ENCODE measurements at regions not wholly inside any gene's neighbourhood (a gene's known extent, or its start where the extent isn't known, plus 50 kb on each side); places are given as distances from the start of the nearest gene placed in this dataset.

DNA sequence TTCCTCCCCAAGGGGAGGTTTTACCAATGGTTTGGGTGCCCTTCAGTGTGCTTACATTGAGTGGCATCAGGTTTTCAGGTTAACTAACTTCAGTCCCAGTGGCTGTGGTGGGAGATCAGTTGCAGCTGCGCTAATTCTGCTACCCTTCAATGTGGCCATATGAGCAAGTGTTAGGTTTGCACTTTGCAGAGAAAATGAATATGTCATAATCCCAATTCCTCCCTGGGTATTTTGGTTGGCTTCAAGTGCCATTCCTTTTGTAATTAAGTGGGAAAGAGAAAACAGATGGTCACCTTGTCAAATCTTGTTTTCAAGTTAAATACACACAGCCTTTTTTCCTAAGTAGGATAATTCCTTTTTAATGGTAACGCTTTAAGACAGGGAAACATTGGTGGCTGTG is 236.2 kb downstream of the TLE4 start:
- no peak overlapping the region for H3K4me3 Mint-ChIP-seq (ENCODE audit: unreplicated experiment)
- H3K27ac Mint-ChIP-seq (ENCODE audit: unreplicated experiment) = no peak overlapping the region
- H3K27me3 Mint-ChIP-seq (ENCODE audit: low read depth) = no peaks in the 10 kb centered on the region
- H3K36me3 Mint-ChIP-seq (ENCODE audit: low read depth) = no peaks in the 10 kb centered on the region
- no peak for DNase-seq (ENCODE audit: low spot score)
- no peaks in the 10 kb centered on the region for H3K9me3 Mint-ChIP-seq (ENCODE audit: low read depth)
- TF ChIP-seq, protein P1, sequence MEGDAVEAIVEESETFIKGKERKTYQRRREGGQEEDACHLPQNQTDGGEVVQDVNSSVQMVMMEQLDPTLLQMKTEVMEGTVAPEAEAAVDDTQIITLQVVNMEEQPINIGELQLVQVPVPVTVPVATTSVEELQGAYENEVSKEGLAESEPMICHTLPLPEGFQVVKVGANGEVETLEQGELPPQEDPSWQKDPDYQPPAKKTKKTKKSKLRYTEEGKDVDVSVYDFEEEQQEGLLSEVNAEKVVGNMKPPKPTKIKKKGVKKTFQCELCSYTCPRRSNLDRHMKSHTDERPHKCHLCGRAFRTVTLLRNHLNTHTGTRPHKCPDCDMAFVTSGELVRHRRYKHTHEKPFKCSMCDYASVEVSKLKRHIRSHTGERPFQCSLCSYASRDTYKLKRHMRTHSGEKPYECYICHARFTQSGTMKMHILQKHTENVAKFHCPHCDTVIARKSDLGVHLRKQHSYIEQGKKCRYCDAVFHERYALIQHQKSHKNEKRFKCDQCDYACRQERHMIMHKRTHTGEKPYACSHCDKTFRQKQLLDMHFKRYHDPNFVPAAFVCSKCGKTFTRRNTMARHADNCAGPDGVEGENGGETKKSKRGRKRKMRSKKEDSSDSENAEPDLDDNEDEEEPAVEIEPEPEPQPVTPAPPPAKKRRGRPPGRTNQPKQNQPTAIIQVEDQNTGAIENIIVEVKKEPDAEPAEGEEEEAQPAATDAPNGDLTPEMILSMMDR (IDR thresholded peaks at IDR 0.05) = no peak
- H3K4me1 Mint-ChIP-seq (ENCODE audit: low read depth) = peaks cover 41% of the 10 kb centered on the region

DNA sequence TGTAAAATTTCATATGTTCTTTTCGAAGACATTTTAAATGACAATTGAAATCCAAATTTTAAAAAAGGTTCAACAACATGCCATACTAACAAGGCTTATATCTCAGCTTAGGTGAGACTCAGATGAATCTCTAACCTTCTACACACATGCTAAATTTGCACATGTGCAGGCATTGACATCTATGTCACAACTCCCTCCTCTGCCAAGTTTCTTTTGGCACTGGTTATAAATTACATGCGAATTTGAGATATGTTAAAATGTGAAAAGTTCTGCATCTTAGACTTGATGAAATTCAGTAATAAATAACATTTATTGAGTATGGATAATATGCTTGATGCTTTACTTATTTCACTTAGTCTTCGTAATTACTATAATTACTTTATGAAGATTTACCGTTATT is 234.3 kb downstream of the TLE4 start:
- Mint-ChIP-seq H3K27ac (ENCODE audit: unreplicated experiment) (no peak overlapping the region), H3K4me3 (ENCODE audit: unreplicated experiment) (no peak overlapping the region), H3K27me3 (ENCODE audit: low read depth) (no peaks in the 10 kb centered on the region), H3K4me1 (ENCODE audit: low read depth) (peaks cover 37% of the 10 kb centered on the region), H3K36me3 (ENCODE audit: low read depth) (no peaks in the 10 kb centered on the region), H3K9me3 (ENCODE audit: low read depth) (no peaks in the 10 kb centered on the region)
- DNase-seq (ENCODE audit: low spot score) = no peak
- TF ChIP-seq, protein P1 (IDR thresholded peaks at IDR 0.05) = no peak

DNA sequence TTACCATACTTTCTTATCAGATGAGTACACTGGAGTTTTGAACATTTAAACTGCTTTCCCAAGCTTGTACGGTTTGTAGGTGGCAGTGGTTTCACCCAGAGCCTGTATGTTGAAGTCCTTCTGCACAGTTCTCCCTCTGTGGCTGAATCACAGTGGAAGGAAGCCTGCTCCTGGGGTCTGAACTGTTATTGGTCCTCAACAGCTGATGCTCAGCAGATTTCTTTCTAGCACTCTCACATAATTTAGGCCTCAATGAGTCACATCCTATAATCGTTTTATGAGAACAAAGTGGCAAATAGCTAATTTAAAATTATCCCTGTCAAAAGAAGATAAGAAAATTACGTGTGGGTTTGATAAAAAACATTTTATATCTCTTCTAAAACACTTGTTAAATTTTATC is 229.7 kb downstream of the TLE4 start:
- Mint-ChIP-seq H3K4me1 (ENCODE audit: low read depth) (peaks cover 26% of the 10 kb centered on the region), H3K9me3 (ENCODE audit: low read depth) (no peaks in the 10 kb centered on the region), H3K4me3 (ENCODE audit: unreplicated experiment) (no peak overlapping the region), H3K27me3 (ENCODE audit: low read depth) (no peaks in the 10 kb centered on the region), H3K27ac (ENCODE audit: unreplicated experiment) (no peak overlapping the region), H3K36me3 (ENCODE audit: low read depth) (no peaks in the 10 kb centered on the region)
- TF ChIP-seq, protein P1 (IDR thresholded peaks at IDR 0.05) = no peak
- no peak for DNase-seq (ENCODE audit: low spot score)

DNA sequence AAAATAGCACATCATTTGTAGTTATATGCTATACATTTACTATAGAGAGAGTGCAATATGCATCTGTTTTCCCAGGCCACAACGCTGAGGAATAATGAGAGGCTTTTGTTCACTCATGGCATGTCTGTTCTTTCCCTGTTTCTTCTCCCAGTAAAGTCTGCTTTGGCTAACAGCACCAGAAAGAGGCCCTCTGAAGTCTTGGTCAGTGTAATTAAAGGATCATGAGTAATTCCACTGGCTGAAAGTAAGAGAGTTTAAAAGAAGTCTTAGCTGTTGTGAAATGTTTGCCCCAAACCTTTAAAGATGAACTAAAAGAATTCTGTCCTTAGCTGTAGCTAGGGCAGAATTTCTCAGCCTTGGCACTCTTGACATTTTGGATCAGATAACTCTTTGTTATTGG is 228.8 kb downstream of the TLE4 start:
- no peaks in the 10 kb centered on the region for H3K27me3 Mint-ChIP-seq (ENCODE audit: low read depth)
- peaks cover 26% of the 10 kb centered on the region for H3K4me1 Mint-ChIP-seq (ENCODE audit: low read depth)
- no peak overlapping the region for H3K4me3 Mint-ChIP-seq (ENCODE audit: unreplicated experiment)
- H3K36me3 Mint-ChIP-seq (ENCODE audit: low read depth) = no peaks in the 10 kb centered on the region
- H3K9me3 Mint-ChIP-seq (ENCODE audit: low read depth) = no peaks in the 10 kb centered on the region
- no peak overlapping the region for H3K27ac Mint-ChIP-seq (ENCODE audit: unreplicated experiment)
- TF ChIP-seq, protein P1 (IDR thresholded peaks at IDR 0.05) = no peak
- DNase-seq (ENCODE audit: low spot score) = no peak

DNA sequence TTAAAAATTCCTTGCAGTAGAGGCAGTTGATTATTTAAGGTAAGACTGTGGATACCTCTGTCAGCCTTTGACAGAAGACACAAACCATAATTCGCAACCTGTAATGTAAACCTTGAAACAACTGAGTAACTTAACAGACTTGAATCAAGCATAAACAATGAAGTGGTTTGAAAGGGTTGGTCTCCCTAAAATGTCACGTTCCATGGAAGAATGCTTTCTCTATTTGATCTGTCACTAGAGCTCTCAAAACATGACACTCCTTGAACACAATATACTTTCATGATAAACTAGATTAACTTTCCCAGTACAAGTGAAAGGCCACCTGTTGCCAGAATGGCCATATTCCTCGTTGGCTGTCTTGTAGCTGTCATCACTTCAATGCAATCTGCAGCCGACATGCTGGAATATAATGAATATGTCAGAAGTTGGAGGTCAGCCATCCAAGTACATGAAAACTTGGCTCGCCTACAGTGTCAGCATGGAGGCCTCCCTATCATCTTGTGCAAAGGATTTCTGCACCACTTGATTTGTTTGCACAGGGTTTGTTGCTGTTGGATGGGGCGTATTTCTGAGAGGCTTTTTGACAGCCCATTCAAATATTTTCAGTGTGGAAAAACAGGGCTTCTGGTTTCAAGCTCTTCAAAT is 228.0 kb downstream of the TLE4 start:
- H3K27ac Mint-ChIP-seq (ENCODE audit: unreplicated experiment) = peak overlapping the region; percentile 28
- H3K4me3 Mint-ChIP-seq (ENCODE audit: unreplicated experiment) = no peak overlapping the region
- H3K27me3 Mint-ChIP-seq (ENCODE audit: low read depth) = no peaks in the 10 kb centered on the region
- TF ChIP-seq, protein P1 (IDR thresholded peaks at IDR 0.05) = no peak
- H3K36me3 Mint-ChIP-seq (ENCODE audit: low read depth) = no peaks in the 10 kb centered on the region
- no peaks in the 10 kb centered on the region for H3K9me3 Mint-ChIP-seq (ENCODE audit: low read depth)
- no peak for DNase-seq (ENCODE audit: low spot score)
- H3K4me1 Mint-ChIP-seq (ENCODE audit: low read depth) = peaks cover 26% of the 10 kb centered on the region

Data from chondrocyte (in vitro differentiated cells).